SU-DHL-6 (cell line): ENCODE measurements at regions not wholly inside any gene's neighbourhood (a gene's known extent, or its start where the extent isn't known, plus 50 kb on each side); places are given as distances from the start of the nearest gene placed in this dataset.

Experiments used
- H2AFZ ChIP-seq: fragments of 200-600 bp; sonication (generic); 2 replicates; pipeline ENCODE4 v1.6.1; 2014; ENCODE audit warnings: low read depth, mild to moderate bottlenecking, moderate library complexity, mixed read lengths, antibody characterized with exemption, low read length; ENCODE audit not compliant: severe bottlenecking
- H3F3A ChIP-seq: fragments of 200-600 bp; shearing (Covaris generic); 2 replicates; pipeline ENCODE4 v1.6.0; 2016; ENCODE audit warnings: antibody characterized with exemption, mild to moderate bottlenecking; ENCODE audit not compliant: insufficient read depth
- H3K27ac ChIP-seq: fragments of 200-600 bp; sonication (generic); 2 replicates; pipeline ENCODE4 v1.5.1; 2016; ENCODE audit warnings: low read depth, mild to moderate bottlenecking, low read length, moderate library complexity, mixed read lengths
- H3K27me3 ChIP-seq: fragments of 200-600 bp; sonication (generic), shearing (Covaris generic); 2 replicates; pipeline ENCODE4 v1.6.0; 2014; ENCODE audit warnings: mild to moderate bottlenecking, low read length
- H3K36me3 ChIP-seq: fragments of 200-600 bp; sonication (generic); 2 replicates; pipeline ENCODE4 v1.6.1; 2014; ENCODE audit warnings: mild to moderate bottlenecking, low read length, mixed read lengths
- H3K4me2 ChIP-seq: fragments of 300-600, 200-600 bp; shearing (Covaris generic), sonication (generic); 2 replicates; pipeline ENCODE4 v1.6.0; 2014; ENCODE audit warnings: low read length, low read depth, mild to moderate bottlenecking; ENCODE audit not compliant: poor library complexity, severe bottlenecking
- H3K4me3 ChIP-seq: fragments of 200-600 bp; sonication (generic); 2 replicates; pipeline ENCODE4 v1.5.1; 2014; ENCODE audit warnings: antibody characterized with exemption, low read length, mild to moderate bottlenecking, mixed read lengths; ENCODE audit not compliant: insufficient read depth, poor library complexity, severe bottlenecking
- H3K79me2 ChIP-seq: fragments of 200-600 bp; sonication (generic); 2 replicates; pipeline ENCODE4 v1.6.1; 2014; ENCODE audit warnings: mild to moderate bottlenecking, low read length, moderate library complexity; ENCODE audit not compliant: insufficient read depth
- H3K9ac ChIP-seq: fragments of 200-600 bp; sonication (generic); 2 replicates; pipeline ENCODE4 v1.7.0; 2014; ENCODE audit warnings: mild to moderate bottlenecking, low read length
- H3K9me2 ChIP-seq: fragments of 200-600 bp; sonication (generic); replicated peaks from 2 replicates; pipeline ENCODE4 v1.6.1; 2014; ENCODE audit warnings: low read length; ENCODE audit not compliant: insufficient read depth
- H3K9me3 ChIP-seq: fragments of 200-600 bp; sonication (generic); 2 replicates; pipeline ENCODE4 v1.6.1; 2014; ENCODE audit warnings: low read length, mixed read lengths; ENCODE audit not compliant: insufficient read depth
- H4K20me1 ChIP-seq: fragments of 200-600 bp; sonication (generic); 2 replicates; pipeline ENCODE4 v1.6.1; 2014; ENCODE audit warnings: low read depth, mild to moderate bottlenecking, antibody characterized with exemption, low read length, moderate library complexity, mixed read lengths
- CTCF ChIP-seq: fragments of 200-600 bp; sonication (generic); IDR thresholded peaks from one replicate; pipeline ENCODE4 v1.5.1; 2017; ENCODE audit warnings: antibody characterized with exemption, mild to moderate bottlenecking, low read length, moderate library complexity; ENCODE audit not compliant: insufficient read depth, poor library complexity, severe bottlenecking
- EZH2phosphoT487 ChIP-seq: fragments of 200-600 bp; sonication (generic), shearing (Covaris generic); conservative IDR thresholded peaks from 2 replicates; pipeline ENCODE4 v1.6.1; 2018; ENCODE audit warnings: mild to moderate bottlenecking, antibody characterized with exemption, low read length, moderate library complexity, mixed read lengths

GRCh38 chr3:164113371-164114332 is 964.6 kb downstream of the SI start:
- H2AFZ ChIP-seq, result peak overlapping the region; percentile 26
- H3K4me2 ChIP-seq, result no peak overlapping the region
- H4K20me1 ChIP-seq, result no peaks in the 10 kb centered on the region
- no peak overlapping the region for H3K9ac ChIP-seq
- peaks cover 13% of the 10 kb centered on the region; the same call in 1 of the 2 replicates for H3K9me3 ChIP-seq
- H3K27me3 ChIP-seq, result no peaks in the 10 kb centered on the region
- TF ChIP-seq EZH2phosphoT487, result no peak
- H3K9me2 ChIP-seq, result no peaks in the 10 kb centered on the region
- no peaks in the 10 kb centered on the region for H3K36me3 ChIP-seq
- no peaks in the 10 kb centered on the region for H3F3A ChIP-seq
- no peaks in the 10 kb centered on the region for H3K79me2 ChIP-seq
- H3K4me3 ChIP-seq, result no peak overlapping the region
- H3K27ac ChIP-seq, result no peak overlapping the region

GRCh38 chr3:164096352-164096751 is 981.9 kb downstream of the SI start:
- Histone ChIP-seq H3K36me3 (no peaks in the 10 kb centered on the region), H3K4me2 (no peak overlapping the region)

DNA sequence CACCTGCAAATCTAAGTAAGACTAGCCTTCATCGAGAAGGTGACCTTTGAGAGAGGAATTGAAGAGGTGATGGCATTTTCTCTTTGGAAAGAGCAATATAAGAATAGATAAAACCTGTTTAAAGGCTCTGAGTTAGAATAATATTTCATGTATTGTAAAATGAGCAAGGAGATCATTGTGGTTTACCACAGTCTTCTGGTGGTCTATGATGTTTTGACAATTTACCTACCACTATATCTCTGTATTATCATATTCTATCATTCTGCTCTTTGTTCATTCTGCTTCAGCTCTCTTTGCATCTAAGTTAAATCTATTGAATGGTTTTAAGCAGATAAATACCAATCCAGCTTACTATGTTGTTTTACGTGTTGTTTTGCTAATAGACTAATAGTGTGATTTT is 982.3 kb downstream of the SI start:
- TF ChIP-seq EZH2phosphoT487 (no peak), CTCF (no peak)
- Histone ChIP-seq H3K9me3 (no peaks in the 10 kb centered on the region), H3K36me3 (no peaks in the 10 kb centered on the region), H3K4me2 (no peak overlapping the region), H3K79me2 (no peaks in the 10 kb centered on the region), H3K9ac (no peak overlapping the region), H3F3A (no peaks in the 10 kb centered on the region), H3K9me2 (no peaks in the 10 kb centered on the region), H3K27me3 (no peaks in the 10 kb centered on the region), H2AFZ (peak overlapping the region; percentile 94), H3K27ac (no peak overlapping the region), H4K20me1 (no peaks in the 10 kb centered on the region), H3K4me3 (no peak overlapping the region)

More at GRCh38 chr3:164096352-164096751, 981.9 kb downstream of the SI start:
- Histone ChIP-seq H4K20me1 (no peaks in the 10 kb centered on the region), H3K27ac (no peak overlapping the region), H3K9ac (no peak overlapping the region), H3K9me3 (no peaks in the 10 kb centered on the region), H3K4me3 (no peak overlapping the region), H3K9me2 (no peaks in the 10 kb centered on the region), H3K79me2 (no peaks in the 10 kb centered on the region), H2AFZ (no peak overlapping the region), H3F3A (no peaks in the 10 kb centered on the region), H3K27me3 (no peaks in the 10 kb centered on the region)
- TF ChIP-seq EZH2phosphoT487, result no peak
- TF ChIP-seq CTCF, result no peak

DNA sequence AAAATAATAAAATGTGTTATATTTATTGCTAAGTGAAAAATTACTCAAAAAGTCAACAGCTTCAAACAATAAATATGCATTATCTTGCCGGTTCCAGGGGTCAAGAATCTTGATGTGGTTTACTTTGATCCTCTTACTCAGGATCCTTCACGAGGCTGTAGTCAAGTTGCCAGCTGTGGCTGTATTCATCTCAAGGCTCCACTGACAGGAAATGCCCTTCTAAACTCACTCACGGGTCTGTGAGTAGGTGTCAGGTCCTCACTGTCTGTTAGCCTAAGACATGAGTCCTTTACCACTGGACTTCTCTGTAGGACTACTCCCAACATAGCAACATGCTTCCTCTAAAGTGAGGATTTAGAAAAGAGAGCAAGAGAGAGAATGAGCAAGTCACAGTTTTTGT is 983.0 kb downstream of the SI start:
- H3K79me2 ChIP-seq, result no peaks in the 10 kb centered on the region
- H3K9ac ChIP-seq, result no peak overlapping the region
- H3K9me2 ChIP-seq, result no peaks in the 10 kb centered on the region
- H3F3A ChIP-seq, result no peaks in the 10 kb centered on the region
- H3K4me2 ChIP-seq, result no peak overlapping the region
- no peaks in the 10 kb centered on the region for H3K27me3 ChIP-seq
- no peaks in the 10 kb centered on the region for H3K36me3 ChIP-seq
- no peak overlapping the region for H3K4me3 ChIP-seq
- peak overlapping the region; percentile 94 for H2AFZ ChIP-seq
- no peak overlapping the region for H3K27ac ChIP-seq
- H3K9me3 ChIP-seq, result no peaks in the 10 kb centered on the region
- no peak for TF ChIP-seq CTCF
- no peak for TF ChIP-seq EZH2phosphoT487
- no peaks in the 10 kb centered on the region for H4K20me1 ChIP-seq
